IPS-18a (cell line): ENCODE measurements at regions not wholly inside any gene's neighbourhood (a gene's known extent, or its start where the extent isn't known, plus 50 kb on each side); places are given as distances from the start of the nearest gene placed in this dataset.
"Not testable (repeated sequence)": the region's sequence is repeated elsewhere in the genome, so short reads cannot be mapped to it uniquely, and the experiment has no call there.

Experiments
- H3K27ac ChIP-seq: one replicate; pipeline ENCODE4 v1.5.1; 2013; ENCODE audit warnings: low read length
- H3K27me3 ChIP-seq: one replicate; pipeline ENCODE4 v1.6.1; 2013; ENCODE audit warnings: mild to moderate bottlenecking, low read length; ENCODE audit not compliant: control insufficient read depth, insufficient read depth
- H3K36me3 ChIP-seq: one replicate; pipeline ENCODE4 v1.6.1; 2013; ENCODE audit warnings: low read depth, low read length; ENCODE audit not compliant: control insufficient read depth
- H3K4me1 ChIP-seq: one replicate; pipeline ENCODE4 v1.6.1; 2013; ENCODE audit warnings: low read depth, low read length; ENCODE audit not compliant: control insufficient read depth
- H3K4me3 ChIP-seq: one replicate; pipeline ENCODE4 v1.5.1; 2013; ENCODE audit warnings: low read length
- H3K9ac ChIP-seq: one replicate; pipeline ENCODE4 v1.6.1; 2013; ENCODE audit warnings: mild to moderate bottlenecking, low read length, moderate library complexity
- H3K9me3 ChIP-seq: one replicate; pipeline ENCODE4 v1.6.1; 2013; ENCODE audit warnings: low read depth, low read length; ENCODE audit not compliant: control insufficient read depth

GRCh38 chr19:30685426-30686000 is 313.3 kb downstream of the ZNF536 start:
- Histone ChIP-seq H3K27ac (no peak overlapping the region), H3K9me3 (no peaks in the 10 kb centered on the region), H3K4me3 (no peak overlapping the region), H3K27me3 (no peaks in the 10 kb centered on the region), H3K9ac (no peak overlapping the region), H3K36me3 (no peaks in the 10 kb centered on the region), H3K4me1 (peaks cover under 1% of the 10 kb centered on the region)

GRCh38 chr19:30684613-30685012 is 312.4 kb downstream of the ZNF536 start:
- H3K27ac ChIP-seq: no peak overlapping the region
- H3K36me3 ChIP-seq: no peaks in the 10 kb centered on the region
- no peaks in the 10 kb centered on the region for H3K27me3 ChIP-seq
- H3K4me1 ChIP-seq: no peaks in the 10 kb centered on the region
- no peak overlapping the region for H3K4me3 ChIP-seq
- no peaks in the 10 kb centered on the region for H3K9me3 ChIP-seq
- no peak overlapping the region for H3K9ac ChIP-seq

- Histone ChIP-seq H3K4me3 (no peak overlapping the region), H3K27ac (no peak overlapping the region), H3K36me3 (no peaks in the 10 kb centered on the region), H3K27me3 (no peaks in the 10 kb centered on the region), H3K4me1 (no peaks in the 10 kb centered on the region), H3K9ac (no peak overlapping the region), H3K9me3 (no peaks in the 10 kb centered on the region)
Observed at GRCh38 chr19:30682999-30683536, 310.9 kb downstream of the ZNF536 start.

GRCh38 chr19:30682146-30682998 is 310.2 kb downstream of the ZNF536 start:
- Histone ChIP-seq H3K27me3 (no peaks in the 10 kb centered on the region), H3K9me3 (no peaks in the 10 kb centered on the region), H3K4me1 (no peaks in the 10 kb centered on the region), H3K9ac (no peak overlapping the region), H3K36me3 (no peaks in the 10 kb centered on the region), H3K4me3 (no peak overlapping the region), H3K27ac (no peak overlapping the region)

- H3K27ac ChIP-seq: no peak overlapping the region
- H3K4me3 ChIP-seq: no peak overlapping the region
- no peak overlapping the region for H3K9ac ChIP-seq
- no peaks in the 10 kb centered on the region for H3K9me3 ChIP-seq
- no peaks in the 10 kb centered on the region for H3K36me3 ChIP-seq
- H3K4me1 ChIP-seq: no peaks in the 10 kb centered on the region
- no peaks in the 10 kb centered on the region for H3K27me3 ChIP-seq
Observed at GRCh38 chr19:30681162-30682100, 309.2 kb downstream of the ZNF536 start.

- H3K27ac ChIP-seq, H3K4me1 ChIP-seq, H3K27me3 ChIP-seq, H3K36me3 ChIP-seq, H3K9me3 ChIP-seq, H3K9ac ChIP-seq, H3K4me3 ChIP-seq: not testable (repeated sequence)
Observed at GRCh38 chr19:30680399-30680798, 308.2 kb downstream of the ZNF536 start.

GRCh38 chr19:30679789-30680188 is 307.6 kb downstream of the ZNF536 start:
- H3K27ac ChIP-seq: no peak overlapping the region
- no peaks in the 10 kb centered on the region for H3K27me3 ChIP-seq

GRCh38 chr19:30679153-30679702 is 307.0 kb downstream of the ZNF536 start:
- no peak overlapping the region for H3K4me3 ChIP-seq
- no peaks in the 10 kb centered on the region for H3K4me1 ChIP-seq
- H3K27ac ChIP-seq: no peak overlapping the region
- no peak overlapping the region for H3K9ac ChIP-seq
- H3K36me3 ChIP-seq: no peaks in the 10 kb centered on the region
- no peaks in the 10 kb centered on the region for H3K9me3 ChIP-seq
- no peaks in the 10 kb centered on the region for H3K27me3 ChIP-seq

More at GRCh38 chr19:30679789-30680188, 307.6 kb downstream of the ZNF536 start:
- no peaks in the 10 kb centered on the region for H3K36me3 ChIP-seq
- H3K9ac ChIP-seq: no peak overlapping the region
- H3K4me3 ChIP-seq: no peak overlapping the region
- no peaks in the 10 kb centered on the region for H3K9me3 ChIP-seq
- no peaks in the 10 kb centered on the region for H3K4me1 ChIP-seq

GRCh38 chr19:30678168-30678567 is 306.0 kb downstream of the ZNF536 start:
- Histone ChIP-seq H3K4me3 (no peak overlapping the region), H3K9me3 (no peaks in the 10 kb centered on the region), H3K4me1 (no peaks in the 10 kb centered on the region), H3K27me3 (no peaks in the 10 kb centered on the region), H3K9ac (no peak overlapping the region), H3K36me3 (no peaks in the 10 kb centered on the region), H3K27ac (no peak overlapping the region)

- Histone ChIP-seq H3K9ac (no peak overlapping the region), H3K27ac (no peak overlapping the region), H3K4me1 (no peaks in the 10 kb centered on the region), H3K4me3 (no peak overlapping the region), H3K9me3 (no peaks in the 10 kb centered on the region), H3K27me3 (no peaks in the 10 kb centered on the region), H3K36me3 (no peaks in the 10 kb centered on the region)
Observed at GRCh38 chr19:30677702-30678101, 305.5 kb downstream of the ZNF536 start.
